GM12874 (cell line): ENCODE measurements at regions not wholly inside any gene's neighbourhood (a gene's known extent, or its start where the extent isn't known, plus 50 kb on each side); places are given as distances from the start of the nearest gene placed in this dataset.

Source experiments
- CTCF ChIP-seq: IDR thresholded peaks from 2 replicates; pipeline ENCODE4 v1.5.1; 2011; ENCODE audit warnings: low read depth, mild to moderate bottlenecking, control low read depth, low read length, moderate library complexity; ENCODE audit not compliant: insufficient read depth

GRCh38 chr13:84843368-84843767 lies 955.9 kb downstream of the SLITRK6 start:
- no peak for TF ChIP-seq CTCF

- TF ChIP-seq CTCF, result no peak
Measured at GRCh38 chr13:84834201-84834600, 951.9 kb upstream of the SLITRK1 start.

- no peak for TF ChIP-seq CTCF
Measured at GRCh38 chr13:84831666-84832657, 949.7 kb upstream of the SLITRK1 start.

- no peak for TF ChIP-seq CTCF
Measured at GRCh38 chr13:84823528-84823927, 941.3 kb upstream of the SLITRK1 start.

GRCh38 chr13:84821261-84821660 lies 939.0 kb upstream of the SLITRK1 start:
- TF ChIP-seq CTCF, result no peak

- no peak for TF ChIP-seq CTCF
Measured at GRCh38 chr13:84816567-84817105, 934.4 kb upstream of the SLITRK1 start.

GRCh38 chr13:84812789-84813188 lies 930.5 kb upstream of the SLITRK1 start:
- TF ChIP-seq CTCF, result no peak
